IMR-90 (cell line): ENCODE measurements at regions not wholly inside any gene's neighbourhood (a gene's known extent, or its start where the extent isn't known, plus 50 kb on each side); places are given as distances from the start of the nearest gene placed in this dataset.

Source experiments
- ATAC-seq: fragments of 200-7000 bp; cut with Tn5 transposase; 2 replicates; pipeline ENCODE4 v1.9.1; 2020; ENCODE audit warnings: low read depth, mild to moderate bottlenecking, moderate library complexity
- BruUV-seq: library from RNA; stranded (reverse); fragments of 400-500 nt; replicated peaks from 2 replicates; lab custom pipeline; 2021; lab: Mats Ljungman, UMichigan
- CTCF ChIA-PET: fragments of 300-600 bp; formaldehyde crosslinking; extraction: SDS; loops from one replicate; lab custom pipeline; 2021; ENCODE audit warnings: antibody characterized with exemption; lab: Yijun Ruan, JAX
- POLR2A ChIA-PET: fragments of 300-600 bp; sonication (Branson Sonifier 250); formaldehyde crosslinking; loops from one replicate; lab custom pipeline; 2022; ENCODE audit warnings: antibody characterized with exemption; ENCODE audit not compliant: unreplicated experiment; lab: Charles Lee
- DNase-seq: peaks from one replicate; pipeline ENCODE4 v3.0.0; 2013
- H2AFZ ChIP-seq: replicated peaks from 2 replicates; pipeline ENCODE3; 2013; ENCODE audit warnings: low read length, mild to moderate bottlenecking; ENCODE audit not compliant: poor library complexity
- H2AK5ac ChIP-seq: 2 replicates; pipeline ENCODE4 v1.6.1; 2013; ENCODE audit warnings: low read depth, low read length, inconsistent platforms
- H2AK9ac ChIP-seq: replicated peaks from 2 replicates; pipeline ENCODE3; 2013; ENCODE audit warnings: mild to moderate bottlenecking, low read depth, low read length, moderate library complexity; ENCODE audit not compliant: poor library complexity
- H2BK120ac ChIP-seq: 2 replicates; pipeline ENCODE4 v1.6.1; 2013; ENCODE audit warnings: low read depth, low read length, inconsistent platforms
- H2BK15ac ChIP-seq: 3 replicates; pipeline ENCODE4 v1.6.1; 2013; ENCODE audit warnings: low read depth, low read length, inconsistent platforms
- H2BK20ac ChIP-seq: 2 replicates; pipeline ENCODE4 v1.6.1; 2013; ENCODE audit warnings: low read depth, mild to moderate bottlenecking, inconsistent platforms, low read length, moderate library complexity
- H2BK5ac ChIP-seq: 2 replicates; pipeline ENCODE4 v1.6.1; 2013; ENCODE audit warnings: mild to moderate bottlenecking, low read depth, low read length, inconsistent platforms; ENCODE audit not compliant: poor library complexity, severe bottlenecking
- H3K14ac ChIP-seq: replicated peaks from 2 replicates; pipeline ENCODE4 v1.6.1; 2013; ENCODE audit warnings: low read depth, low read length, inconsistent platforms
- H3K18ac ChIP-seq: 2 replicates; pipeline ENCODE4 v1.6.1; 2013; ENCODE audit warnings: low read depth, low read length, control low read depth
- H3K23ac ChIP-seq: 2 replicates; pipeline ENCODE4 v1.6.1; 2013; ENCODE audit warnings: low read depth, low read length, inconsistent platforms
- H3K27ac ChIP-seq: 2 replicates; pipeline ENCODE4 v1.5.1; 2013; ENCODE audit warnings: mild to moderate bottlenecking, control low read depth, low read length; ENCODE audit not compliant: insufficient read depth
- H3K27me3 ChIP-seq: 2 replicates; pipeline ENCODE4 v1.6.1; 2013; ENCODE audit warnings: low read length; ENCODE audit not compliant: control insufficient read depth, insufficient read depth
- H3K36me3 ChIP-seq: 2 replicates; pipeline ENCODE4 v1.6.1; 2013; ENCODE audit warnings: low read length, mixed read lengths; ENCODE audit not compliant: control insufficient read depth, insufficient read depth
- H3K4ac ChIP-seq: 2 replicates; pipeline ENCODE4 v1.6.1; 2013; ENCODE audit warnings: low read depth, low read length, inconsistent platforms
- H3K4me1 ChIP-seq: 2 replicates; pipeline ENCODE4 v1.6.1; 2013; ENCODE audit warnings: low read length, mixed read lengths; ENCODE audit not compliant: control insufficient read depth, insufficient read depth
- H3K4me2 ChIP-seq: 2 replicates; pipeline ENCODE4 v1.6.1; 2013; ENCODE audit warnings: low read depth, mild to moderate bottlenecking, control low read depth, low read length, moderate library complexity
- H3K4me3 ChIP-seq: 2 replicates; pipeline ENCODE4 v1.5.1; 2013; ENCODE audit warnings: low read depth, mild to moderate bottlenecking, control low read depth, low read length, moderate library complexity; ENCODE audit not compliant: insufficient read depth
- H3K56ac ChIP-seq: 2 replicates; pipeline ENCODE4 v1.6.1; 2013; ENCODE audit warnings: low read length, inconsistent platforms; ENCODE audit not compliant: insufficient read depth; ENCODE audit errors: extremely low read depth
- H3K79me1 ChIP-seq, 2 experiments: 2 replicates each; pipeline ENCODE4 v1.6.1; 2013; ENCODE audit warnings: low read length in 2 of 2, inconsistent platforms in 1 of 2, low read depth in 1 of 2
- H3K9ac ChIP-seq: 2 replicates; pipeline ENCODE4 v1.6.1; 2013; ENCODE audit warnings: low read depth, low read length, control low read depth
- H3K9me1 ChIP-seq: 2 replicates; pipeline ENCODE4 v1.6.1; 2013; ENCODE audit warnings: low read length, inconsistent platforms; ENCODE audit not compliant: insufficient read depth
- H3K9me3 ChIP-seq: 2 replicates; pipeline ENCODE4 v1.6.1; 2013; ENCODE audit warnings: low read length; ENCODE audit not compliant: control insufficient read depth, insufficient read depth
- H4K20me1 ChIP-seq: 2 replicates; pipeline ENCODE4 v1.6.1; 2013; ENCODE audit warnings: low read length, inconsistent platforms; ENCODE audit not compliant: insufficient read depth
- H4K5ac ChIP-seq: 2 replicates; pipeline ENCODE4 v1.6.1; 2013; ENCODE audit warnings: mild to moderate bottlenecking, low read depth, low read length, control low read depth
- H4K8ac ChIP-seq, 2 experiments: 2 replicates each; pipeline ENCODE4 v1.6.1; 2013; ENCODE audit warnings: low read depth in 2 of 2, low read length in 2 of 2, control low read depth in 1 of 2, inconsistent platforms in 1 of 2
- H4K91ac ChIP-seq: 2 replicates; pipeline ENCODE4 v1.6.1; 2013; ENCODE audit warnings: low read depth, low read length, inconsistent platforms; ENCODE audit not compliant: insufficient read depth
- CEBPB ChIP-seq: IDR thresholded peaks from 2 replicates; pipeline ENCODE4 v1.6.1; 2012; ENCODE audit warnings: low read depth, low read length, improper control_type of control experiment
- CHD1 ChIP-seq: IDR thresholded peaks from 2 replicates; pipeline ENCODE4 v1.6.1; 2012; ENCODE audit warnings: low read depth, low read length, improper control_type of control experiment
- ELK1 ChIP-seq: fragments of 150-350 bp; IDR thresholded peaks from 2 replicates; pipeline ENCODE4 v1.6.1; 2016; ENCODE audit warnings: low read depth, mild to moderate bottlenecking, low read length, moderate library complexity, borderline replicate concordance
- FOS ChIP-seq: fragments of 150-350 bp; IDR thresholded peaks from 2 replicates; pipeline ENCODE4 v1.6.1; 2016; ENCODE audit warnings: low read depth, low read length
- MAFK ChIP-seq: IDR thresholded peaks from 2 replicates; pipeline ENCODE4 v1.6.1; 2012; ENCODE audit warnings: low read depth, low read length, improper control_type of control experiment
- MAZ ChIP-seq: IDR thresholded peaks from 2 replicates; pipeline ENCODE4 v1.6.1; 2012; ENCODE audit warnings: low read depth, mild to moderate bottlenecking, low read length, improper control_type of control experiment, moderate library complexity, borderline replicate concordance
- MXI1 ChIP-seq: IDR thresholded peaks from 2 replicates; pipeline ENCODE4 v1.6.1; 2012; ENCODE audit warnings: low read depth, mild to moderate bottlenecking, low read length, moderate library complexity, borderline replicate concordance
- NFE2L2 ChIP-seq: fragments of 150-350 bp; IDR thresholded peaks from 2 replicates; pipeline ENCODE4 v1.6.1; 2016; ENCODE audit warnings: low read depth, mild to moderate bottlenecking, low read length
- POLR2A ChIP-seq: IDR thresholded peaks from 2 replicates; pipeline ENCODE4 v1.6.1; 2012; ENCODE audit warnings: mild to moderate bottlenecking, low read depth, low read length
- RAD21 ChIP-seq: IDR thresholded peaks from 2 replicates; pipeline ENCODE4 v1.6.1; 2012; ENCODE audit warnings: low read length, improper control_type of control experiment
- RCOR1 ChIP-seq: IDR thresholded peaks from 2 replicates; pipeline ENCODE4 v1.6.1; 2012; ENCODE audit warnings: mild to moderate bottlenecking, low read length, improper control_type of control experiment; ENCODE audit not compliant: insufficient replicate concordance
- SMC3 ChIP-seq: fragments of 150-350 bp; IDR thresholded peaks from 2 replicates; pipeline ENCODE4 v1.6.1; 2016; ENCODE audit warnings: low read depth, mild to moderate bottlenecking, antibody characterized with exemption, low read length, moderate library complexity
- WGBS, 2 experiments: methylation state at CpG; one replicate each; pipeline versions ENCODE4 v1.1.5 to v1.1.7; 2013; ENCODE audit warnings: missing lambda C conversion rate in 2 of 2; ENCODE audit not compliant: insufficient read length in 1 of 2; ENCODE audit errors: extremely low coverage in 2 of 2; 5-methylcytosine and 5-hydroxymethylcytosine counted together
- dilution Hi-C: fragments of 300-500 bp; cut with HindIII; formaldehyde crosslinking; loops from one replicate; pipeline ENCODE4 v1.14.3; 2018; ENCODE audit warnings: low sequenced_read_pairs; ENCODE audit not compliant: unreplicated experiment
- in situ Hi-C: fragments of 300-500 bp; cut with MboI; formaldehyde crosslinking; loops from 3 replicates; pipeline ENCODE4 v1.14.3; 2019; ENCODE audit warnings: low sequenced_read_pairs, inconsistent platforms, mixed read lengths
- intact Hi-C: fragments of 100-400 bp; cut with micrococcal nuclease; formaldehyde crosslinking; loops from 2 replicates; pipeline ENCODE4 v1.10.0; 2022
- TF ChIP-seq, protein P1 (sequence below): conservative IDR thresholded peaks from 2 replicates; pipeline ENCODE4 v1.5.1; 2012; ENCODE audit warnings: mild to moderate bottlenecking, low read depth, low read length, improper control_type of control experiment
- TF ChIP-seq, protein P2 (sequence below): fragments of 150-350 bp; IDR thresholded peaks from 2 replicates; pipeline ENCODE4 v1.6.1; 2017; ENCODE audit warnings: mild to moderate bottlenecking, antibody characterized with exemption, low read length, low read depth

GRCh38 chr10:127797339-127797738 is 60.4 kb downstream of the FOXI2 start:
- Histone ChIP-seq H2AK5ac (no peak overlapping the region), H3K56ac (no peak overlapping the region), H3K14ac (no peak overlapping the region), H4K20me1 (no peaks in the 10 kb centered on the region), H4K91ac (no peak overlapping the region), H3K27me3 (no peaks in the 10 kb centered on the region), H2BK15ac (no peak overlapping the region), H4K8ac (no peak overlapping the region), H3K4ac (no peak overlapping the region), H3K23ac (no peak overlapping the region), H3K4me3 (no peak overlapping the region), H3K18ac (no peak overlapping the region), H3K4me2 (no peak overlapping the region), H2BK120ac (no peak overlapping the region), H2AK9ac (peak overlapping the region; percentile 78), H3K9me3 (peaks cover 13% of the 10 kb centered on the region), H2BK20ac (no peak overlapping the region), H3K36me3 (no peaks in the 10 kb centered on the region), H3K9me1 (no peaks in the 10 kb centered on the region), H2BK5ac (peak overlapping the region; percentile 87), H3K9ac (no peak overlapping the region), H2AFZ (peak overlapping the region; percentile 72), H3K79me1 (no peaks in the 10 kb centered on the region), H4K5ac (no peak overlapping the region), H3K27ac (no peak overlapping the region), H3K4me1 (no peaks in the 10 kb centered on the region)
- peak; percentile 20 for DNase-seq
- CTCF ChIA-PET, result no interaction called here
- 100% methylated on average over 1 of the region's 1 CpG; no CpG with 5 or more reads in 1 of the 2 experiments for WGBS, 2 experiments
- TF ChIP-seq FOS (no peak), POLR2A (no peak), CHD1 (no peak), MXI1 (no peak), NFE2L2 (no peak), CEBPB (no peak), MAZ (no peak), RCOR1 (no peak), RAD21 (no peak), SMC3 (no peak), ELK1 (no peak), MAFK (no peak)
- TF ChIP-seq, protein P1, sequence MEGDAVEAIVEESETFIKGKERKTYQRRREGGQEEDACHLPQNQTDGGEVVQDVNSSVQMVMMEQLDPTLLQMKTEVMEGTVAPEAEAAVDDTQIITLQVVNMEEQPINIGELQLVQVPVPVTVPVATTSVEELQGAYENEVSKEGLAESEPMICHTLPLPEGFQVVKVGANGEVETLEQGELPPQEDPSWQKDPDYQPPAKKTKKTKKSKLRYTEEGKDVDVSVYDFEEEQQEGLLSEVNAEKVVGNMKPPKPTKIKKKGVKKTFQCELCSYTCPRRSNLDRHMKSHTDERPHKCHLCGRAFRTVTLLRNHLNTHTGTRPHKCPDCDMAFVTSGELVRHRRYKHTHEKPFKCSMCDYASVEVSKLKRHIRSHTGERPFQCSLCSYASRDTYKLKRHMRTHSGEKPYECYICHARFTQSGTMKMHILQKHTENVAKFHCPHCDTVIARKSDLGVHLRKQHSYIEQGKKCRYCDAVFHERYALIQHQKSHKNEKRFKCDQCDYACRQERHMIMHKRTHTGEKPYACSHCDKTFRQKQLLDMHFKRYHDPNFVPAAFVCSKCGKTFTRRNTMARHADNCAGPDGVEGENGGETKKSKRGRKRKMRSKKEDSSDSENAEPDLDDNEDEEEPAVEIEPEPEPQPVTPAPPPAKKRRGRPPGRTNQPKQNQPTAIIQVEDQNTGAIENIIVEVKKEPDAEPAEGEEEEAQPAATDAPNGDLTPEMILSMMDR, result no peak
- TF ChIP-seq, protein P2, sequence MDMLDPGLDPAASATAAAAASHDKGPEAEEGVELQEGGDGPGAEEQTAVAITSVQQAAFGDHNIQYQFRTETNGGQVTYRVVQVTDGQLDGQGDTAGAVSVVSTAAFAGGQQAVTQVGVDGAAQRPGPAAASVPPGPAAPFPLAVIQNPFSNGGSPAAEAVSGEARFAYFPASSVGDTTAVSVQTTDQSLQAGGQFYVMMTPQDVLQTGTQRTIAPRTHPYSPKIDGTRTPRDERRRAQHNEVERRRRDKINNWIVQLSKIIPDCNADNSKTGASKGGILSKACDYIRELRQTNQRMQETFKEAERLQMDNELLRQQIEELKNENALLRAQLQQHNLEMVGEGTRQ, result no peak
- in situ Hi-C loops, result no loop called here
- ATAC-seq, result no peak
- dilution Hi-C loops, result no loop called here
- BruUV-seq, result no TSS peak
- intact Hi-C loops, result no loop called here
- POLR2A ChIA-PET, result no interaction called here
